ENCODE measurements at regions not wholly inside any gene's neighbourhood (a gene's known extent, or its start where the extent isn't known, plus 50 kb on each side); places are given as distances from the start of the nearest gene placed in this dataset.

DNA sequence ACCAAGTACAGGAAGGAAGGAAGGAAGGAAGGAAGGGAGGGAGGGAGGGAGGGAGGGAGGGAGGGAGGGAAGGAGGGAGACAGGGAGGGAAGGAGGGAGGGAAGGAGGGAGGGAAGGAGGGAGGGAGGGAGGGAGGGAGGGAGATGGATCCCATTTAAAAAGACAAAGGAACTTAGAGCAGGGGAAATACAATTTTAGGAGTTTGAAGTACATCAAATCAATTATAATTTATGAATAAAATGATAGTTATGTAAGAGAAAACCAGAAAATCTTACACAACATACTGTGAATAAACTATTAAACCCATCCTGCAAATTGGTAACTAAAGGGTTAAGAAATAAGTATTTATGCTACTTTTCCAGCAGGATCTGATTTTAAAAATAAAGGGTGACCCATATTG, 475.9 kb downstream of the HDGFL1 start:
- no peak for DNase-seq

DNA sequence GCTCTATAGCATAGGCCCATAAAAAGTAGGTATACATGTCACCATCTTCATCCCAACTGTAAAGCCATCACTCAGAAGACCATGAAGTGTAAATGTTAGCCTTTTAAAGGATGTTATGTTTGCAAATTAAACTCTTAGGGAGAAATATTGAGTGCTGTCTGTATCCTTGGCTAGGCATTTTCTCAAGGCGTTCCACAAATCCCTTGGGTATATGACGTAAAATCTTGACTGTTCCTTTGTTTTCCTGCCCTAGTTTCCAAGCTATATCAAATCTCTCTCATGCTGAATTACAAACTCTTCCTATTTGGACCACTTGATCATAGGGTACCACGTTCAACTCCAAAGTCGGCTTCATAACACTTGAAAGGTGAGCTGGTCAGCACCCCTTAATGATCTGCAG, 486.2 kb downstream of the HDGFL1 start:
- no peak for DNase-seq

DNA sequence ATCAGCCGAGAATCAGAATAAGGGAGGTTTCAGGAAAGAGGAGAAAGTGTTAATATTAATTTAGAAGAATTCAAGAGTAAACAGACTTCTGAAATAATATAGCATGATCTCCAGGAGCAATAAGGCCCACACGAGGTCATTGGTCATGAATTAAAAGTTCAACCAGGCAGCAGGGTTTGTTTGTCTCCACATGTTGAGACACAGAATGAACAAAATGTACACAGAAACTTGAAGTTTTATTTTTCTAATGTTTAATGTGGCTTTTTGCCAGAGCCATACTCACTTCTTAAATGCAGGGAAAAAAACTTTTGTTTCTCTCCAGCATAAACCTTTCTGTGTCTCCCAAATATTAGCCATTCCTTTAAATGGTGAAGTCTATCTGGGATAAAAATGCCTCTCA, 504.5 kb downstream of the HDGFL1 start:
- no peak for DNase-seq

DNA sequence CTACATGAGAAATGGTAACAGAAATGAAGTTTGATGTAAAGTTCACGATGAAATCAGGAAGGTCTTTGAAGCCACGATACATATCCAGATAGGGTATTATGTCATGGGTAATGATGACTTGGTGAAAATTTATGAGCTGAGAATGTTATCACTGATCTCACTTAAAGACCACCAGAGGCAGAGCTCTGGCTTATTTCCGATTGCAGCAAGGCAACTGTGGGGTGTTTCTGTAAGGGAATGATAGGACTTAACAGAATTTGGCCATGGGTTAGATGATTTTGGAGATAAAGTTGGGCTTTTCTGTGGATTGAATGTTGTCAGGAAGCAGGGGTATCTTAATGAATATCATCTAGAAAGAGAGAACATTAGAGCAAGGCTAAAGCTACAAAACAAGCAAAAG, 508.4 kb downstream of the HDGFL1 start:
- DNase-seq = no peak

DNA sequence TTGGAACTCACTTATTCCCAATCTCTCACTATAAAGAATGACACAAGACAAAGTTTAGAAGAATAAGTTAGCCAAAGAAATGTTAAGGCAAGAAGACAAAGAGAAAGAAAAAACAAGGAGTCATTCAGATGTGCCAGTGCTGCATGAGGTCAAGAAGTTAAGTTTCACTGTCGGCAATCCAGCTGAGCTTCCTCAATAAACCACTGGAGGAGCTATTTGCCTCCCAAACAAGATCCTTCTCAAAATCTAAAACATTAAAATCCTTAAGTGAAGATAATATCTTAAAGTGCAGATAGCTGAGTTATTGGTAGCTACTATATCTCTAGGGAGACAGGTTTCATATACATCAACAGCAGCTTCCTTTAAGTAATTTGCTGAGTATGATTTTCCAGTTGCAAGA, 512.3 kb downstream of the HDGFL1 start:
- no peak for DNase-seq

DNA sequence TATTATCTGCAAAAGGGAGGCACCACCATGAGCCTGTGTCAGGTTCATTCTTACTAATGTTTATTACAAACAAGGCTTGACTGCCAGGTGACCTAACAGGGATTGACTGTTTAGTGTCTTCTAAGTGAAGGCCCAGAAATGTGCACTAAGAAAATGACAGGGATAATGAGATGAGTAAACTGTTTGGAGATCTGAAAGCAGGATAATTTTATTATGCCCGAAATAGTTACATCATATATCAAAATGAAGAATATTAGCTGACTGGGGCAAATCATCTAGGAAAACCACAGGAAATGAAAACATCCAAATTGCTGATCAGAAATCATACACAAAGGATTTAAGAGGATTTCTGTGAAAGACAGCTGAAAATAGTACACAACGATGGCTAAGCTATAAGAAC, 516.7 kb downstream of the HDGFL1 start:
- no peak for DNase-seq

DNA sequence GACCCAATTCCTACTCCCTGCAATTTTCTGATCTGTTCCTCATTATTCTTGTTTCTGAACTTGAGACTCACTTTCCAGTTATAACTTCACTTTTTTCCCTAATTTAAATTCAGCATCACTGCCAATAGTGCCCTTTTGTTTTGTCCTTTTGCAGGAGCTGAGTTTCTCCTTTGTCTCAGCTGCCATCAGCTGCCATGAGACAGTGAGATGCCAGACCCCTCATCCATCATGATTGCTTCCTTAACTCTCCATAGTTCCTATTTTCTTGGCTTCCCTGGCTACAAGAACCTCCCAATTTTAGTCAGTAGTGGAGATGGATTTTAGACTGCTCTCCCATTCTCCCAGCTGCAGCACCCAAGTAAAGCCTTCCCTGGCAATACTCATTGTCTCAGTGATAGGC, 518.1 kb downstream of the HDGFL1 start:
- DNase-seq = no peak

DNA sequence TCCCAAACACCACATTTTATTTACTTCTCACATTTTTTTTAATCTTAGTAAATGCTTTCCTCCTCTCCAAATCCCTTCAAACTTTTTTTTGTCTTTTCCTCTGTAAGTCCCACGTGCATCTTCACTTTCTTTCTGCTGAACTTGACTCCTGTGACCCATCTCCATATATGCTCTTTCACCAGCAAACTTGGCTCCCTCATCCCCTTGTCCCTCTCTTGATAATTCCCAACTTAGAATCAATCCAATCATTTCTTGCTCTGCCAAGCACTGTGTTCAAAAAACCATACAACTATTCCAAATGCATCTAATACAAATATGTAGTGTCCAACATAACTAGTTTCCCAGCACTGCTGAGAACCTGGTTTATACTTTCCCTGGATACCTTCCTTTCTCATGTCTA, 519.4 kb downstream of the HDGFL1 start:
- DNase-seq = no peak

DNA sequence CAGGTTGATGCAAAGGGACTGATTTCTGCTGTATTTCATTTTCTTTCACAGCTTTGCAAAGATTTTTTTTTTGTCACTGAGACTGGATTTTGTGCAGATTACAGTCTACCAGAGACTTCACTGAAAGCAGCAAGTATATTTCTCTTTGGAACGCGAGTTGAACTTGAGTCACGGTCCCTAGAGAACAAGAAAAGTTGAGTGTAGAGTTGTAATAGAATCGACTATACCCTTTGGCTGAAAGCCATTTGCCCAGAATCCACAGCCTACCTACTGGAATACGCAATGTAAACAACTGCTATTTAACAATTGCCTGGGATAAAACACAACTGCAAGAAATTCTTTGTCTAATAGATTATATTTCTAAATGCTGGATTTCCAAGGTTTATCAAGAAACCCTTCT, 520.6 kb downstream of the HDGFL1 start:
- no peak for DNase-seq

DNA sequence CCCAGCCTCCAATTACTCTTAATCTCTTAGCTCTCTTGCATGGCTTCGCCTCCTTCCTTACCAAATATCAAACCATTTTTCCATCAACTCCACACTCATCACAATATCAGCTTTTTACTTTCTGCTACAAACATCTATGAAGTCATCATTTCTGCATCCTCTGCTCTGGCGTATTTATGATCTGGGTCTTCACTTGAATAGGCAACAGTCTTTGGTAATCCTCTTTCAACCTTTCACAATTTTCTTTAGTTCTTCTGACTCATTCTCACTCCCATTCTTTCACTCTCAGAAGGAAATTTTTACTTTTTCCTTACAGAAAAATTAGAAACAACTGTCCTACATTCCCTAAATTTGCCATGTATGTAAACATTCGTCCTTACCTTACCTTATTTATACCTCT, 522.4 kb downstream of the HDGFL1 start:
- DNase-seq = peak; percentile 31

DNA sequence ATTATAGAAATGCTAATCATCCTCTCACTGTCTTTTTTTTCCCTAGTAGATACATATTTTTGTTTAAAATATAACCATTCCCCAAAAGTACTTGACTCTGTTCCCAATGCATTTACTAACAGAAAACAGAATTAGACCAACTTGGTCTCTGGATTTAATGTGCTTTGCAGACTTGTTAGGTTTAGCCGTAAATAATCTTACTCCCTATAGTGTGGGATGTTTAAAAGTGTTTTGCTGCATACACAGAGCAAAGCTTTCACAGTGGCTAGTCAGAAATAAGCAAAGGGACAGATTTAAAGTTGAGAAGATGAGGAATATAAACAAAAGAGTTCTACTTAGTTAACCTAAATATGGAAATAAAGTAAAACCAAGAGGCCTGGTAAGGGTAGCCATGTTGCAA, 527.5 kb downstream of the HDGFL1 start:
- no peak for DNase-seq

DNA sequence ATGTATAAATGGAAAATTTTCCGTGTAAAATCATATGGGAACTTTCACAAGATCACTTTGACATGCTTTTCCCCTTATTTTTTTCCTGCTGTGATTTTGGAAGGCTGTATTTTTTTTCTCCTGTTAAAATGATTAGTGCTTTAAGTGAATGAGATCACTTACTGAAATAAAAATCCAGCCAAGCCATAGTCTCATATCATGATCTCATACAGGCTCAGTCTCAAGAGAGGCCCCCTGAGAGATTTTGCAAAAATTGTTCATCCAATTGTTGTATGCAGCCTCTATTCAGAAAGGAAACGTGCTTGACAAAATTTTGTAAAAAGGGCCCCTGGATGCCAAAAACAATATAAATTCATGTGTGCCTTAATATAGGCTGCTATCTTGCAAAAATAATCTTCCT, 528.2 kb downstream of the HDGFL1 start:
- no peak for DNase-seq

DNA sequence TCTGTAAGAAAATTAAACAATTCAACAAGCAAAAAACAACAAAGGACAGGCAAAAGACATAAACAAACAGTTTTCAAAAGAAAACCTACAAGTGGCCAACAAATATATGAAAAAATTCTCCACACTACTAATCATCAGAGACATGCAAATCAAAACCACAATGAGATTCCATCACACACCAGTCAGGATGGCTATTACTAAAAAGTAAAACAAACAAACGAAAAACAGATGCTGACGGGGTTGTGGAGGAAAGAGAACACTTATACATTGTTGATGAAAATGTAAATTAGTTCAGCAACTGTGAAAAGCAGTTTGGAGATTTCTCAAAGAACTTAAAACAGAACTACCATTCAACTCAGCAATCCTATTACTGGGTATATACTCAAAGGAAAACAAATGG, 537.6 kb downstream of the HDGFL1 start:
- peak; percentile 84 for DNase-seq

DNA sequence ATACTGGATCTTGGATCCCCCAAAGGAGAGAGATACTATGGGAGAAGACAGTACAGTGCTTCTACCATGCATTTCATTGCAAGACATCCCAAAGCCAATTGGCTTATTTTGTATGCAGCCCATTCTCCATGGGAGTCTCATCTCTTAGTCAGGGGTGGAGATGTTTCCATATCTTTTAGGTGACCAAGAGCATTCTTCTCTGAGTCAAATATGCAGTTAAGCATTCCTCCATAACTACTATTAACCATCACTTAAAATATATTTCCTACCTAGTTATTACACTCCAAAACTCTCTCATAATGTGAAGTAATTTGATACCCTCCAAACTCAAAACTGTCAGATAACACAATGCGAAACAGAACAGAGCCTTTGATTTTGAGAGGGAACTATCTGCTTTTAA, 542.6 kb downstream of the HDGFL1 start:
- DNase-seq = peak; percentile 80

DNA sequence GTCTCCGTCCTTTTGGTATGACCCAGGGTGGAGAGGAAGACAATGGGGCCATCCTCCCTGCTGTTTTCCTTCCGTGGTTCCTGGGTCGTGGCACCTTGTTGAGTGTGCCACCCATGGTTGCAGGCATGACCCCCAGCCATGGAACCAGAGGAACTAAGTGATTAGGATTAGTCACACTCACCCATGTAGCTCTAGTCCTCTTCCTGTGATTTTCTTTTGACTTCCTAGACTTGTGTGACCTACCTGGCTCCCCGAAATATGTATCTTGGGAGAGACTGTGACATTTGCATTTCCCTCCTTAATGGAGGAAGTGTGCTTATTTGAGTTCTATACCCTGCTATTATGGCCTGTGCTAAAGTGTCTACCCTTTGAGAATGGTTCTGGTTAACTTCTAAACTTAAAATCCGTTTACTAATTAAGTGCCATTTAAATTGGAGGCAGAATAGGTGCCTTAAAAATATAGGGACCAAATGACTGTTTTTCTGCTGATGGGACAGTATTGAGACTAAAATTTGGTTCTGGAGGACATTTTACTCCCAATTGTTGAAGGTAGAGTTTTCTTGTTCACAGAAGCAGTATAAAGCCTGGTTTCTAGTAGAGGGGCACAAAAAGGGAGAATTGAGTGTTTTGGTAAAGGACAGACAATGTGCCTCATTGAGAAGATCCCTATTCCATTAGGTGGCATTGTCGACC, 545.6 kb downstream of the HDGFL1 start:
- no peak for DNase-seq

DNA sequence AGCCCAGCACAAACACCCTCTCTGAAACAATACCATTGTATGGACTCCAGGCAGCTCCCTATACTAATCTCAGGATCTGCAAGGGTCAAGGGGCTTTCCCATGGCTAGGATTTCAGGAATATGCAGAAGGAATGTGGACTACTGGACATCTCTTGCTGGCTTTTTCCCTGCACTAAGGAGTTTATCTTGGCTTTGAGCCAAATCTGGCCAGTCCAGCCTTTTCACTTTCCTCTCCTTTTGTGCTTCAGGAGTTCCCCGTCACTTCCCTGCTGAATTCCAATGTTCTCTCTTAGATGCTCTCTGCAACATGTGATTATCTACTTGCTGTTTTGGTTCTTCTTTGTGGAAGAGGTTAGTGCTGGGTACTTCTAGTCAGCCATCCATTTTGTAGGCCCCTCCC, 568.2 kb downstream of the HDGFL1 start:
- DNase-seq = peak; percentile 47

DNA sequence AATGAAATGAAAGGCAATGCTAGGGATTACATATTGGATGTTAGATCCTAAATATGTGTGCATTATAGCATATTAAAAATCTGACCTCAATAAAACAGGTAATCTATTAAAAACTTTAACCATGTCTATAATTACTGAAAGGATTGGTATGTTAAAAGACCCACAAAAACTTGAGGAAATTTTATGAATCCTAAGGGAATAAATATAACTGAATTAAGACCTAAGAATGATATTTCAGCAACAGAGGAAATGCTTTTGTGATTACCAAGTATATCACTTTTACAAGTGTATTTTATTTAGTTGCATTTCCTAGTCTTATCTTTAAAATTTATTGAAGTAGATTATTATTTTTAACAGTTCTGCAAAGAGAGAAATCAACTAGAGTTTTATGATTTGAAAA, 571.5 kb downstream of the HDGFL1 start:
- peak; percentile 7 for DNase-seq

DNA sequence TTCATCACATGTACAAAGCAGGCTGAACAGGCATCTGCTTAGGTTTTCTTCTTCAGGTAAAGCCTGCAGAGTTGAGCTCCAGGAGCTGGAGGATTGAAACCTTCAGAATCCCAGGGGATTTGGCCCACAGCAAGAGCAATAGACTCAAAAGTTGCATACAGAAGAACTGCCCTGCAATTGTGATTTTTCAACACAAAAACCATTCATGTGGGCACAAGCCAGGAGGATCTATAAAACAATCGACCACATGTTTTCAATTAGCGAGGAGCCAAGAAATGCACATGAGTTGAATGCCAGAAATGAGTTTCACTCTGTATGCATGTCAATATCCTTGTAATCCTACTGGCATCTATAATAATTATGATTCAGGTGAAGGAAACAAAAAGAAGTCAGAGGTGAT, 576.4 kb downstream of the HDGFL1 start:
- DNase-seq = peak; percentile 33

DNA sequence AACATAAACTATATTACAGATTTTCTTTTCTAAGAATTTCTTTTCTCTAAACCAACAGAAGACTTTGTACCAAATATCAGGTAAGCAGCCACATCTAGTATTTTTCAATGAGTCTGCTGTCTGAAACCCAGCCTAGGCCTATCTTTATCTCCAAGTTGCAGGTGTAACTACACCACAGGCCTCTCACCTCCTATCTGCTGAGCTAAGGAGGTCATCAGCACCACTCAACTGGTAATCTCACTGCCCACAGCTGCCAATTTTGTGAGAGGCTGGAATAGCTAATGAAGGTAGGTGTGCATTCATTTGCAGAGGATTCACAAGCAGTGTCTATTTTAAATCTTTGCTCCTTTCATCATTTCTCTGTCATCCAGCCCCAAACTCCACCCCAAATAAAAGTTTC, 584.8 kb downstream of the HDGFL1 start:
- DNase-seq = no peak

DNA sequence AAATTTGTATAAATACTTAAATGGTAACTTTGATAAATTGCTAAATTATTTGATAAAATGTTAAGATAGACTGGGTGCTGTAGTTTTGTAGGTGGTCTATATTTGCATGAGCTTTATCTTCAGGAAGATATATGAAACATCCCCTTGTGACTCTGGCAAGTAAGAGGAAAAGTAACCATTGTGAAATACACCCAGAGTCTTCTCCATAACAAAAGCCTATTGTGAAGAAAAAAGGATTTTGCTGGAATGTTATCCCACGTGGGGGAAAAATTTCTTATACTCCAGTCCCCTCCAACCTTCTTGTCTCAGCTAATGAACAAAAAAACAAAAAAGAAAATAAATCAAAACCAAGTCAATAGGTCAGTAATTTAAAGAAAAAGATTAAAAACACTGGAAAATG, 600.7 kb downstream of the HDGFL1 start:
- DNase-seq = no peak

DNA sequence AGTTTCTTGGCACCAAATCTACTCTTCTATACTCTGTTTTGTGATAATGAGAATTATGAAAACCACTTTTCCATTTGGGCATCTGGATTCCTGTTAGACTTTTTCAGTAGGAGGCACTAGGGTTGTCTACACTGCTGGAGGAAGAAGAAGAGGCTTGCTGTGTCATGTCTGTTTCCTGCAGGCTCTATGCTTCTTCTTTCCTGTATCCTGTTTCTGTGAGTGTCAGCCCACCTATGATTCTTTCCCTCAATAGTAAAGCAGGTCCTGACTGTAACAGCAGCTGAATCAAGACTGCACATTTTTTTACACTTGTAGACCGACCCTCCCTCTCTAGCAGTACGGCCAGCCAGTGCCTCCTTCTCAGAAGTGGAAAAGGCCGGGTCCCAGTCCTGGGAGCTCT, 603.9 kb downstream of the HDGFL1 start:
- peak; percentile 30 for DNase-seq

DNA sequence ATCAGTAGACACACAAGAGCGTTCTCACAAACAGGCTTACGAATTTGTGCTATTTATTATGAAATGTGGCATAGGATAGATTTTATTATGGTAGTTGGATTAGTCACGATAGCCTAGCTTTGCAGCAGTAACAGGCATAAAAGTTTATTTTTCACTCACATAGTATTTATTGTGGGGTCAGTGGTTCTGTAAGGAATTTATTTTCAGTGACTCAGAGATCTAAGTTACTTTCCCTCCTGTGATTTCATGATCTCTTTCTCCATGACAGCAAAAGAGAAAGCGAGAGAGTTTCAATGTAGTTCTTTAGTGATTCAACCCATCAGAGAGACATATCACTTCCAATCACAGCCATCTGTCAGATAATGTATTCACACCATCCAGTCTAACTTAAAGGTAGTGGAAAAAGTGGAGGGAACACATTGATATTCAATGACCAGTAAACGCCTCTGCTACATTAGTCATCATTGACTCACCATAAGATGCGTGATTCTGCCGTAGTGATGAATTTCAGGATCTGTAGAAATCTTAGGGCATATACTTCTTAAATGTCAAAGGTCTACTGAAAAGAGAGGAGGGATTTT, 605.5 kb downstream of the HDGFL1 start:
- DNase-seq = peak; percentile 93

DNA sequence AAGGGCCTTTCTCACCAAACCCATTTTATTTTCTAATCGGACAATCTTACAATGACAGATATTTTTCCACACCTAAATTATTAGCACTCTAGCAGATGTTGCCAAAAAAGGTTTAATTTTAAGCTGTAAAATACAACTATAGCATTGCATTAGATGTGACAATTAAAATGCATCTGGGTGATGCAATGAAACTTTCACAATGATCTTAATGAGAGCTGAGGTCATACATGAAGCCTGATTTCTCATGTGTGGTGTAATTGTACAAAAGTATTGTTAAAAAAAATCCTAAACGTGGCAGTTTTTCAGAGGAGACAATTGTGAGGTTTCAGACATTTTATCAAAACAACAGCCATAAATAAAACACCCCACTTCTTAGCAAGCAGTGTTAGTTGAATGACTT, 606.0 kb downstream of the HDGFL1 start:
- no peak for DNase-seq

DNA sequence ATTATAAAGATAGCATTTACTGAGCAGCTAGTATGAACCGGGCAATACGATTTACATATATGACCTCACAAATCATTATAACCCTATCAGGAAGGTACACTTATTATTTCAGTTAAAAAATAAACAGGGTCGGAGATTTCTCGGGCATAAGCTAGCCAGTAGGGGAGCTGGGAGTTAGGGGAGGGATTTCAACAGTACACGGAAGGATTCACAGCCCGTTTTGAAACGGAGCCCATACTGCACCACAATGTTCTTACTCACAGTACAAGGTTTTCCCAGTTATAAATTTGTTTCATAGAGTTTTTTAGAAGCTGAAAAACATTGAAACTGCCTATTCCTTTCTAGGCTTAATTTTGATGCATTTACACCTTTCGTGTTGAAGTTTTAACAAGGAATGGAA, 607.1 kb downstream of the HDGFL1 start:
- DNase-seq = peak; percentile 36

DNA sequence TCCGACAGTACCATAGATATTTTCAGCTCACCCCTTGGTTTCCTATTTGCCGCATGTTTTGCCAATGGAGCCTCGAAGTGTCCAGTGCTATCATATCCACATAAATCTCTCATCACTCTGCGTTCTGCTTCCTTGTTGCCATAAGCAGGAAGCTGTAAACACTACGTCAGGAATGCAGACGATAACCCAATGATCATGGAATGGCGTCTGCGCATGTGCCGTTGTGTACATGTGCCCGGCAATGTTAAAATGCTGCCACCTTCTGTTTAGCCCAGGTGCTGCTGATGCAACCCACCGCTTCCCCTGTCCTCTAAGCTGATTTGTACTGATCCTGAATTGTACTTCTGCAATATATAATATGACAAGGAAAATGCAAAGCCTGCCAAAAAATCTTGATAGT, 607.5 kb downstream of the HDGFL1 start:
- DNase-seq = peak; percentile 81

Data from EL (cell line).